ENCODE measurements at regions not wholly inside any gene's neighbourhood (a gene's known extent, or its start where the extent isn't known, plus 50 kb on each side); places are given as distances from the start of the nearest gene placed in this dataset. TPM values are rescaled to one million over a fixed set of nuclear protein-coding genes. Genes with fewer than 3 reads are reported as not detected.
A peak's percentile ranks its signal among the peaks of the same experiment; 100 is the strongest.

DNA sequence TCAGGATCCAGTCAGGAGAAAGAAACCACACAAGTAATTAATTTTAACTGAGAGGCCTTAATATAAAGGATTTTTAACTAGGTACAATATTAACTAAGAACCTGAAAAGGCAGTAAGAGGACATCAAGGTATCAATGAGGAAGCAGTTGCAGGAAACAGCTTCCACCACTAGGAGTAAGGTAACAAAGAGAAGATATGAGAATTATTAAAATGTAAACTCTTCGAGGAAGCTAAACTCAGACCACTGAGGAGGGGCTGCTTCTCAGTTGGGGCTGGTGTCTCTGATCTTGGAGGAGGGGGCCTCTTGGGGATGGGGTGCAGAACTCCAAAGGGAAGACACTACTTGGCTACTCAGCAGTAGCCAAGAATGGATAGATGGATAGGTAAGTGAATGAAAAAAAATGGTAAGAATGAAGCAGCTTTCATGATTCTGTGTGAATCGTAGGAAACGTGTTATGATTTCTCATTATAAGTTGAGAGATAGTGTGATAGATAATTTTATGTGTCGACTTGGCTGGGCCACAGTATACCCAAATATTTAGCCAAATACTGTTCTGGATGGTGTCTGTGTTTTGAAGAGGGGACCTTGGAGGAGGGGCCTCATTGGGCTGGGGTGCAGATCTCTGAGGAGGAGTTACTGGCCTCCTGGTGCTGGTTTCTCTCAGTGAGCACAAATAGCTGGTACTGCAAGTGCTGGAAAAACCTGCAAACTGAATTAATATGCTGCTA lies 547.7 kb upstream of the LRRTM1 start:
- FAIRE-seq (no peak), DNase-seq (ENCODE audit: low spot score in 2 of 2) (no peak)

DNA sequence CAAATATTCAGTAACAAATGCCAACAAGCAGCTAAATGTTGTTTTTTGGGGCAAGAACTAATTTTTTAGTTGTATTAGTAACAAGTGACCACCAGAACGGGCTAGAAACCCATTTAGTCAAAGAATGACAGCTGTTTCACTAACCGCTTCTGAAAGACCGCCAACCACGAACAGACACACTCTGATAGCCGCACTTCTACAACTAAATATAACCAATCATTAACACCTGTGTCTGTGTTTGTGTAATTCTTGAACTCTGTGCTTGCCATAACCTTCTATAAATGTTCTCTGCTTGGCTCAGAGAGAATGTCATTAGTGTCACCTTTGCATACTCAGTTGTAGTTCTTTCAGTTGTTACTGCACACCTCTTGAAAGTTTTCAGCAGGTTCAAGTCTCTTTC lies 526.3 kb upstream of the LRRTM1 start:
- DNase-seq (ENCODE audit: low spot score in 2 of 2), result no peak
- FAIRE-seq, result no peak

DNA sequence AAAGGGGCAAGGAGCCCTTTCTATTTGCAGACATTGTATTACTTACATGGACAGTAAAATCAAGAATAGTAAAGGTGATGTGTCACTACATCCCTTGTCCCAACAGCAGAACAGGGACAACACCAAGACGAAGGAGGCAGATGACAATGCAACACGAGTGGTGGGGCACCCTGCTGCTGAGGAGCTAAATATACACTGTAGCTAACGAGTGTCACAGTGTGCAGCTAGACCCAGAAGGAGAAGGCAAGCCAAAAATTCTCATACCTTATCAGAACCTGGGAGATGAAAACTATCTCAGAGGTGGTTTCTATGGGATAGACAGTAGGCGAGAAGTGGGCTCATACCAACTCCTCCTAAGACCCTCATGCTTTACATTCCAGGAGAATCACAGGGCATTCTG lies 518.4 kb upstream of the LRRTM1 start:
- no peak for FAIRE-seq
- DNase-seq (ENCODE audit: low spot score in 2 of 2), result no peak

DNA sequence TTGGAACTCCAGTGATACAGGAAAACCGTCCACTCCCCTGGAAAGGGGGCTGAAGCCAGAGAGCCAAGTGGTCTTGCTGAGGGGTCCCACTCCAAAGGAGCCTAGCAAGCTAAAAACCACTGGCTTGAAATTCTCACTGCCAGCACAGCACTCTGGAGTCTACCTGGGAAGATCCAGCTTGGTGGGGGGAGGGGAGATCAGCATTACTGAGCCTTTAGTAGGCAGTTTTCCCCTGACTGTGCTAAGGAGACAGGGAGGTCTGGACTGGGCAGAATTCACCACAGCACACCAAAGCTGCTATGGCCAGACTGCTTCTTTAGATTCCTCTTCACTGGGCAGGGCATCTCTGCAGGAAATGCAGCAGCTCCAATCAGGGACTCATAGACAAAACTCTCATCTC lies 510.7 kb upstream of the LRRTM1 start:
- no peak for FAIRE-seq

DNA sequence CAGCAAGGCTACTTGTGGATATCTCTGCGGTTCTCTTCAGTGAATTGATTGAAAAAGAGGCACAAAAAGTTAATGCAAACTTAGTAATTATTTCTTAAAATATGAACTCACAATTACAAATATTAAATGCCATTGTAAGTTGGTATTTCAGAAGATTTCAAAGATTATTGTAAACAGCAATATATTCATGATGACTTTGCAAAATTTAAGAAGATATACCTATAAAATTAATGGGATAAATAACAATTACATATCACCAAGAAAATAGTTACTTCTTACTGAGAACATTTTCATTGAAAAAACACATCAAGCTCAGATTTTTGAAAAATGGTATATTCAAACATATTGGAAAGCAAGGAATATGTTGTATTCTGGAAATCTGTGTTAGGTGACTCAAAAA lies 482.0 kb upstream of the LRRTM1 start:
- FAIRE-seq (no peak), DNase-seq (ENCODE audit: low spot score in 2 of 2) (no peak)

More for the DNA sequence above, 510.7 kb upstream of the LRRTM1 start:
- no peak for DNase-seq (ENCODE audit: low spot score in 2 of 2)

DNA sequence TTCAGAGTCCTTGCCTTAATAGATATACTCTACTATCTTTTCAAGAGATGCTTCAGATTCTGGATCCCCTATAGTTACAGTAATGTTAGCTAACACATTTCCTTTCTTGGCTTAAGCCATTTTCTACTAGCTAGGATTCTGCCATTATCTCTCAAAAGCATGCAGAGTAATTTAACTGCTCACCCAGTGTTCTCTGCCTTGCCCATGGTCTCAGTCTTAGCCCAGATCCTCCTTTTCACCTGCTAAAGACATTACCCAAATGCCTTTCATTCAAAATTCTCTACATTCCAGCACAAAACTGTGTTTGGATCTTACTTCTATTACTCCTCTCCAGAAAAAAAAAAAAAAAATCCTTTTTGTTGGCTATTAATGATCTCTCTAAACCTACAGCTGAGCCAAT lies 474.2 kb upstream of the LRRTM1 start:
- FAIRE-seq (no peak), DNase-seq (ENCODE audit: low spot score in 2 of 2) (no peak)

DNA sequence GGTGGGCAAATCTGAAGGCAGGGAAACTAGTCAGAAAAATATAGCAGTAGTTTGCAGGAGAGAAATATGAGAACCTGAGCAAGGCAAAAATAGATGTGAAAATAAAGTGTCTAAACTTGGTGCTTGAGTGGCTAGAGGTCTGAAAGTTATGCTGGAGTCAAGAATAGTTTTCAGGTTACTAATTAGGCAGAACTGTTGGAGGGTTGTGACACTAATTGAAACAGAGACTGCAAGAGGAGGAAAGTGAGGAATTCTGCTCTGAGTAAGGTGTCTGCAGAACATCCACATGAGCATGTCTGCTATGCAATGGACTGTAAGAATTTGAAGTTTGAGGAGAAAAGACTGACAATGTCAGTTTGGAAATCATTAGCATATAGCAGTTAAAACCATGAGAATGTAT lies 444.0 kb upstream of the LRRTM1 start:
- FAIRE-seq (no peak), DNase-seq (ENCODE audit: low spot score in 2 of 2) (no peak)

DNA sequence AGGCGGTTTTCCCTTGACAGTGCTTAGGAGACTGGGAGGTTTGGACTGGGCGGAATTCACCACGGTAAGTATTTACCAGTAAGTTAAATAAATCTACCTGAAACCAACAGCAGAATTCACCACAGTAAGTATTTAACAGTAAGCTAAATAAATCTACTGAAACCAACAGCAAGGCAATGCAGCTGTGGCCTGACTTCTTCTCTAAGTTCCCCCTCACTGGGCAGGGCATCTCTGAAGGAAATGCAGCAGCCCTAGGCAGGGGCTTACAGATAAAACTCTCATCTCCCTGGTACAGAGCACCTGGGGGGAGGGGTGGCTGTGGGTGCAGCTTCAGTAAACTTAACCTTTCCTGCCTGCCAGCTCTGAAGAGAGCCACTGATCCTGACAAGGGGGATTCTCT lies 432.5 kb upstream of the LRRTM1 start:
- no peak for FAIRE-seq
- no peak for DNase-seq (ENCODE audit: low spot score in 2 of 2)

DNA sequence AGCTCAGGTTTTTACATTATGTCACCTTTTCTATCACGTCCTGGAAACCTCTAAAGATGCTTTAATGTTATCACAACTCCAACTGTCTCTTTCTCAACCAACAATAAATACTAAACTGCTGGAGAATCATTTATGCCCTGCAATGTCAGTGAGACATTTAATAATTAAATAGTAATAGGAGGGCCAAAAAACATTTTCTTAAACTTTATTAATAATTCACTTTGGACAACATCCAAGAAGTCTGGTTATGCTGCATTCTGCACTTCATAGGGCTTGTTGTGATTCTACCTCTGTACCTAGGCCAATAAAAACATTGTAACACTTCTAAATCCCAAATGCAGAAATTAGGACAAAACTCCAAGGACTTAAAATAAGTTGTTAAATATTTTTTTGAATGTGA lies 420.4 kb upstream of the LRRTM1 start:
- FAIRE-seq (no peak), DNase-seq (ENCODE audit: low spot score in 2 of 2) (no peak)

DNA sequence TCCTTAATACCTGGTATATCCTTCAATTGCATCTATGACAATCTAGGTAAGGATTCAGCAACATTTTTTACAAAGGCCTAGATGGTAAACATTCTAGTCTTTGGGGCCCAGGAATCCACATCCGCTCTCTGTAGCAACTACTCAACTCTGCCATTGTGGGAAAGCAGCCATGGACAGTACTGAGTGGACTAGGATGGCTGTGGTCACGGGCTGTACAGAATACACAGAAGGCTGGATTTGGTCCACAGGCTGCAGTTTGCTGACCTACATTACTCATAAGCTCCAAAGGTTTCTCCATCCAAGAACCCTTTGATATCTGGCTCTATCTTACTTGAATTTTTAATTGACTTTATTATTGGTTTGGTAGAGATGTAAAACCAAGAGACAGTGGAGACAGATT lies 418.3 kb upstream of the LRRTM1 start:
- no peak for DNase-seq (ENCODE audit: low spot score in 2 of 2)

DNA sequence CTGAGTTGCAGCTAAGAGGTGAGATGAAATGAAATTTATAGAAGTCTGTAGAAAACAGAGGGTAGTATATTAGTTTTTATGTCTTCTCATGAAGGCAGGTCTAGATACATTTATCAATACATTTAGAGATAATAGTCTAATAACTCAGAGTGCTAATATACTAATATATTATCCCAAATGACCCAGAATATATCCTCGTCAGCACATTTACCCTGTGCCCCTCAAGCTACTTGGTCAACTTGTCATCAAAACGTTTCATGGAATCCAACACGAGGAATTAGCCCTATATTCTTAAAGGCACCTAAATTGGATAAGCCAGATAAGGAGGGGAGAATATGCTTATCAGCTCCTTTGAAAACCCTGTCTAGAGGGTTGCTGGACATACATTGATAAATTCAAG lies 415.1 kb upstream of the LRRTM1 start:
- FAIRE-seq (no peak), DNase-seq (ENCODE audit: low spot score in 2 of 2) (no peak)

More for the DNA sequence above, 418.3 kb upstream of the LRRTM1 start:
- no peak for FAIRE-seq

DNA sequence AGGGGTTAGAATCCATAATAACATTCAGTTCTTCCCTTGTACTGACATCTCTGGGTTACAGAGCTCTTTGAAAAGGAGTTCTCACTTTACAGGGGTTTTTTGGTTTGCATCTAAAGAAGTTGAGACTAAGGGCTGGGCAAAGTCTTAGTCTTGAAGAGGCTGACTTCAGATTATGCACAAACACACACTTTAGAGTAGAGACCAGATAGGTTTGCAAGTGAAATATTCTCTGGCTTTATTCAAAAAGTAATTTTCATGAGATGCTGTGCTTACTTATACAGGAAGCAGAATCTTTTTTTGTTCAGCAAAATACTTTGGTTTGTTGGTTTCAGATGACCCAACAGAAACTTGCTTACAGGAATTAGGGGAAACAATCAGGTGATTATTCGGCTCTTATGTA lies 410.9 kb upstream of the LRRTM1 start:
- DNase-seq (ENCODE audit: low spot score in 2 of 2) (no peak), FAIRE-seq (no peak)

DNA sequence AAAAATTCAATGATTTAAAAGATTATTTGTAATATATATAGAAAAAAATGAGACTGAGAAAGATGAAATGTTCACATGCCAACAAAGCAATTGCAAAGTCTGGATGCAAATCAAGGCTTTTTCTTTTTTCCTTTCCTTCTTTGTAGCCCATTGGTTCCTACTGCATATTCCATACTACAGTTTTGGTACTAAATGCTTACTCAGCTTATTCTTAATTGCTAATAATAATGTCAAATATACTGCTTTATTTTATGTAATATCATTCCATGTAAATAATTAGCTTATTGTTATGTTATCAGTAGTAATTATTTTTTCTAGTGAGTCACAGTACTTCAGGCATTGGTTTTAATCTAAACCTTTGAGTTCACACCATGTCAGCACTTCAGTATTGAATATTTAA lies 407.4 kb upstream of the LRRTM1 start:
- DNase-seq (ENCODE audit: low spot score in 2 of 2) (no peak), FAIRE-seq (no peak)

DNA sequence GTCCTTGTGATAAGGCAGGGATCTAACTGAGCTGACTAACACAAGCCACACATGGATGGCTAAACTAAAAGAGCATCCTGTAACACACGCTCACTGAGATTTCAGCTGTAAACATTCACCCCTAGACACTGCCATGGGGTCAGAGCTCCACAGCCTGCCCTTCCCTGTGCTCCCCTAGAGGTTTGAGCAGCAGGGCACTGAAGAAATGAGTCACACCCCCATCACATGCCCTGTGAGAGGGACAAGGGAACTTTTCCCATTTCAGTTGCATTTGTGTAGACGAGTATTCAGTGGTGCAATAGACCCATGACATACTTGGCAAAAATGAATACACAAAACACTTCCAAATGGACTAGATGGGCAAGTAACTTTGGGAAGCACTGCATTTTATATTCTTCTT lies 402.4 kb upstream of the LRRTM1 start:
- no peak for FAIRE-seq
- DNase-seq (ENCODE audit: low spot score in 2 of 2), result no peak

DNA sequence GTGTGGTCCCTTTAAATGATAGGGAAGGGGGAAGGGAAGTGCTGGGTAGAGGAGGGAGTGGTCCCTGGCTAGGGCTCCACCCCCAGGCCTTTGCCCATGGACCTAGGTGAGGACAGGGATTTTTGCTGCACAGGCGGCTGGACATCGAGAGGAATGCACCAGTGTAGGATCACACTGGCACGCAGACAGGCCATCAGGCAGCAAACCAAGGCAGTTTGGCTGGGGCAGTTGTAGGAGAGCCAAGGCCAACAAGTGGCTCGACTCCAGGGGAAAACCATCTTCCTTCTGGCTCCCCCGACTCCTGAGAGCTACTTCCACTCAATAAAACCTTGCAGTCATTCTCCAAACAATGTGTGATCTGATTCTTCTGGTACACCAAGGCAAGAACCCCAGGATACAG lies 402.0 kb upstream of the LRRTM1 start:
- FAIRE-seq (no peak), DNase-seq (ENCODE audit: low spot score in 2 of 2) (no peak)

DNA sequence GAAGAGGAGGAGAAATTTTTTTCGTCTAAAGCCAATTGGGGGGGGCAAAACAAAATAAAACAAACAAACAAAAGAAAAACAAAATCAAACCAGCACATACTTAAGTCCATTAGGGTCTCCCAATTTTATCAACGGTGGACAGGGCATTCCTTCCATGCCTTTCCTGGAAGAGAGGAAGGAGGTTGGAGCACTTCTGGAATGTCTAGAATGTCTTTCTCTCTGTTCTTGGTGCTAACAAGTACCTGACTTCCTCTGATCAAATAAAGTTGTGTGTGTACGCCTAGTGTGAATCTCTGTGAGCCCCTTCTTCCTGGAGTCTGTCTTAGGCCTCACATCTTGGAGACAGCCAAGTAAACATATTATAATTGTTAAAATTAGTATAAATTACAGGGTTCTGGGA lies 399.0 kb upstream of the LRRTM1 start:
- no peak for FAIRE-seq
- no peak for DNase-seq (ENCODE audit: low spot score in 2 of 2)

DNA sequence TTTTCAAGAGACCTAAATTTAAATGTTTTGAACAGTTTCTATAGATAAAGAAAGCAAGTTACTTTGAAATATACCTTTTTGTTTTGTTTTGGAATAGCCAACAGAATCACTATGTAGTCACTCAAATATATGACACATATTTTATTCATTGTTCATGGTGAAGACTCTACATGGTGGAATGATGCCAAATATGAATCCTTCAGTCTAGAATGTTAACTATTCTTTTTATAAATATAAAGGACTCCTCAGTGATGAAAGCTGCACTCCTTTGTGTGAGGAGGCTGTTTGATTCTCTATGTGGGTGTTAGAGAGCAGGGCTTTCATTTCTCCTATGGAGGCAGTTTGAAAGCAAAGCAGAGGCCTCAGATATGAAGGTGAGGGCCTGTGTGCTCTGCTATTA lies 396.4 kb upstream of the LRRTM1 start:
- FAIRE-seq (no peak), DNase-seq (ENCODE audit: low spot score in 2 of 2) (no peak)

Small RNAs in the stretch of these regions (small RNA-seq; reads per million reads assigned to genes)
- not detected for gene AC013262.1
- gene AC138623.1, result not detected
- gene RF00019, result not detected
- not detected for gene RN7SL201P
- 0.56 reads per million, percentile 44 among the genes with 10 or more reads in this experiment for gene RNA5SP99
- not detected for gene RNU6-1312P
- not detected for gene RNU6-685P
- not detected for gene RPL37P10

Data from frontal cortex (tissue), 4 donors.